Omental fat pad (tissue), 3 donors: ENCODE measurements at regions not wholly inside any gene's neighbourhood (a gene's known extent, or its start where the extent isn't known, plus 50 kb on each side); places are given as distances from the start of the nearest gene placed in this dataset.

ENCODE experiments used
- ATAC-seq: fragments of 150-250 bp; one replicate; pipeline ENCODE4 v1.9.1; 2016; ENCODE audit warnings: mild to moderate bottlenecking, moderate library complexity; ENCODE audit not compliant: low FRiP score
- DNase-seq: peaks from one replicate; pipeline ENCODE4 v3.0.0-alpha.2; 2019; ENCODE audit warnings: low spot score
- CTCF ChIP-seq, 3 donors: fragments of 450-650 bp; IDR thresholded peaks; one replicate each; pipeline ENCODE4 v1.5.1; 2016 to 2017; ENCODE audit warnings: antibody characterized with exemption in 3 of 3, mild to moderate bottlenecking in 3 of 3, moderate library complexity in 2 of 3

GRCh38 chr14:53462931-53463778 lies 310.0 kb upstream of the DDHD1 start:
- DNase-seq (no peak), ATAC-seq (no peak)
- no peak for TF ChIP-seq CTCF (IDR thresholded peaks at IDR 0.05)

GRCh38 chr14:53461858-53462257 lies 308.7 kb upstream of the DDHD1 start:
- DNase-seq (no peak), ATAC-seq (no peak)
- no peak for TF ChIP-seq CTCF (IDR thresholded peaks at IDR 0.05)

GRCh38 chr14:53460544-53460943 lies 307.4 kb upstream of the DDHD1 start:
- ATAC-seq (no peak), DNase-seq (no peak)
- TF ChIP-seq CTCF (IDR thresholded peaks at IDR 0.05), result no peak

DNA sequence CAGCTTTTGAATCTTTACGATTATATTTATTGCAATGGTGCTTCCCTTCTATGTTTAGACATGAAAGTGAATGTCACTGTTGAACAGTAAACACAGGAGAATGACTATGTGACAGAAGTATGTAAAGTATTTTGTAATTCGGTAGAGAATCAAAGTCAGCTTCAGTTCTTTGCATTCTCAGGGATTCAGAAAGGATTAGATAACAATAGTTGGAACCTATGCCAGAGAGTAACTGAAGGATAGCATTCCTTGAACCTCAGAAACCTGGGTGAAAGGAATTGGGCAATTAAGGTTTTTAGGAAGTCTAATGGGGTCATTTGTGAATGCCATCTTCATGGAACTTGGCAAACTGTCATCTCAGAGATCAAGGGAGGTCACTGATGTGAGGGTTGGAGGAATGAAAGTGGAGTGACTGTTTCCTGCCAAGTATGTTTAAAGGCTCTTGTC lies 305.3 kb upstream of the DDHD1 start:
- TF ChIP-seq CTCF (IDR thresholded peaks at IDR 0.05), result no peak
- ATAC-seq (no peak), DNase-seq (no peak)

DNA sequence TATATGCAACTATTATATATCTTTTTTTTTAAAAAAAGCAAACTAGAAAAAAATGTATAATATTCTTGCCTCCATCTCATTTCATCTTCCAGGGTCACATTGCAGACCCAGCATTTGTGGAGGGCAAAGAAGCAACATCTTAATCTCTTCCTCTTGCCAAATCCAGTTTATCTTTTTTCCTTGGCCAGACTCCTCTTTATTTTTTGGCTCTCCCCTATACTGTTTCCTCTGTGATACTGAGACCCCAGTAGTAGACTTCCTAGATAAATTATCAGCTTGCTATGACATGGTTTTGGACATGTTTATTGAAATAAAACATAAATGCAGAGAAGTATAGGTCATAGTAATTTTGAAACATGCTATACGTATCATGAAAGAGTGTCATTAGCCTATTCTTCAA lies 303.8 kb upstream of the DDHD1 start:
- DNase-seq, result no peak
- ATAC-seq, result no peak
- TF ChIP-seq CTCF (IDR thresholded peaks at IDR 0.05), result no peak

DNA sequence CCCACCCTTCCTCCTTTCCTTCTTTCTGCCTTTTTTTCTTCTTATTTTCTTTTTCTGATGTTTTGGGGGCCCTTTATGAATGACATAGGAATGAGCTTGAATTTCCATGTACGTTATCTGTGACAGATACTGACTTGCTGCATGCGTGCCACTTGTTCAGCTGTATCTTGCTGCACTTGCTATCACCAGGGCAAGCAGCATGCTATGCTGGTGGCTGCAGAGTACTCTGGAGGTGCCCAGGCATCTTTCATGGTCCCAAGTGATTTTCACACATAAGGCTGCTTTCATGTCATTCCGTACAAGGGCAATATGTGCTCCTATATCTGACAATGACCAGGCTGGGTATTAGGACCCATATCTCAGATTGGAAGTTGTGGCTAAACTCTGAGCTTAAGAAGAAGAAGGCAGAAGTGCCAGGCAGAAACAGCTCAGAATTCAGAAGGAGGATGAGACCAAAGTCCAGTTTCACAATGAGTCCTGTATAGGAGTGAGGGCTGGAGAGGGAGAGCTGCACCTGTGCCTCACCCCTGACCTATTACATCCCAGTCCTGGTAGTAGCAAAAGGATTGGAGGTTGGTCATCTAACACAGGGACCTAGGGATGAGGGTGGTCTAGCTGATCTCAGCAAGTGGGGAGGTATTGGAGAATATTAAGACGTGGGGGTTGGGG lies 299.0 kb upstream of the DDHD1 start:
- DNase-seq (no peak), ATAC-seq (no peak)
- no peak for TF ChIP-seq CTCF (IDR thresholded peaks at IDR 0.05)

DNA sequence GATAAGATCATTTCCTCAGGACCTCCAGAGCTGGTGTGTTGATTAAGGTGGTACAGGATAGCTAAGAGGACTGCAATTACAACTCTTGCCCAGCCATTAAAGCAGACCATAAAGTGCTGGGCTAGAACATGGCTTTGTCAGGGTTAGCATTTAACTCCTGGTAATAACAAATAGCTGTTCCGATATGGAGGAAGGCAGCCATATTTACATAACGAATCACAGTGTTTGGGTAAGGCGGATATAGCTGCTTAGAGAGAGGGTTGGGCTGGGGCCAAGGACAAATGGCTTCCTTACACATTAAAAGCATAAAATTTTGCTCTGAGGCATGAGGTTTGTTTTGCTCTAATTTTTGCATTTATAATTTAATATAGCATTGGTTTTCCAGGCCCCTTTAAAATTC lies 297.7 kb upstream of the DDHD1 start:
- ATAC-seq, result no peak
- no peak for DNase-seq
- no peak for TF ChIP-seq CTCF (IDR thresholded peaks at IDR 0.05)
